Activated CD4-positive, alpha-beta T cell treated with anti-CD3 and anti-CD28 coated beads, Interleukin-2, amount 50 U/mL, for 16 hours (primary cell): ENCODE measurements at regions not wholly inside any gene's neighbourhood (a gene's known extent, or its start where the extent isn't known, plus 50 kb on each side); places are given as distances from the start of the nearest gene placed in this dataset.
"Not testable (repeated sequence)": the region's sequence is repeated elsewhere in the genome, so short reads cannot be mapped to it uniquely, and the experiment has no call there.

Source experiments
- DNase-seq: peaks from one replicate; pipeline ENCODE4 v3.0.0-alpha.2; 2020

- DNase-seq, result no peak
Observed at GRCh38 chr2:11923935-11924334, 177.5 kb downstream of the LPIN1 start.

GRCh38 chr2:11925295-11926066 lies 179.0 kb downstream of the LPIN1 start:
- no peak for DNase-seq

- DNase-seq, result no peak
Observed at GRCh38 chr2:11930211-11930761, 183.9 kb downstream of the LPIN1 start.

GRCh38 chr2:11932048-11932512 lies 185.6 kb downstream of the LPIN1 start:
- DNase-seq, result no peak

GRCh38 chr2:11932962-11933361 lies 186.5 kb downstream of the LPIN1 start:
- no peak for DNase-seq

GRCh38 chr2:11933854-11934253 lies 187.4 kb downstream of the LPIN1 start:
- DNase-seq, result no peak

- no peak for DNase-seq
Observed at GRCh38 chr2:11936761-11937160, 190.3 kb downstream of the LPIN1 start.

GRCh38 chr2:11938196-11938595 lies 191.8 kb downstream of the LPIN1 start:
- DNase-seq, result no peak

- DNase-seq, result no peak
Observed at GRCh38 chr2:11939523-11939922, 193.1 kb downstream of the LPIN1 start.

- DNase-seq, result no peak
Observed at GRCh38 chr2:11940121-11940743, 193.8 kb downstream of the LPIN1 start.

GRCh38 chr2:11940799-11941198 lies 194.4 kb downstream of the LPIN1 start:
- DNase-seq, result no peak

- DNase-seq, result no peak
Observed at GRCh38 chr2:11941201-11942177, 195.1 kb downstream of the LPIN1 start.

GRCh38 chr2:11942178-11942569 lies 195.7 kb downstream of the LPIN1 start:
- no peak for DNase-seq

GRCh38 chr2:11944311-11944710 lies 197.9 kb downstream of the LPIN1 start:
- DNase-seq, result no peak

GRCh38 chr2:11945139-11946126 lies 199.0 kb downstream of the LPIN1 start:
- DNase-seq, result peak; percentile 59

- no peak for DNase-seq
Observed at GRCh38 chr2:11947956-11948355, 201.5 kb downstream of the LPIN1 start.

GRCh38 chr2:11949732-11950523 lies 203.5 kb downstream of the LPIN1 start:
- DNase-seq, result no peak

- DNase-seq, result no peak
Observed at GRCh38 chr2:11950896-11951295, 204.5 kb downstream of the LPIN1 start.

GRCh38 chr2:11951492-11951891 lies 205.1 kb downstream of the LPIN1 start:
- not testable (repeated sequence) for DNase-seq

GRCh38 chr2:11953258-11953657 lies 206.8 kb downstream of the LPIN1 start:
- DNase-seq, result no peak

- DNase-seq, result no peak
Observed at GRCh38 chr2:11955314-11955713, 208.9 kb downstream of the LPIN1 start.
